ENCODE measurements at regions not wholly inside any gene's neighbourhood (a gene's known extent, or its start where the extent isn't known, plus 50 kb on each side); places are given as distances from the start of the nearest gene placed in this dataset.

DNA sequence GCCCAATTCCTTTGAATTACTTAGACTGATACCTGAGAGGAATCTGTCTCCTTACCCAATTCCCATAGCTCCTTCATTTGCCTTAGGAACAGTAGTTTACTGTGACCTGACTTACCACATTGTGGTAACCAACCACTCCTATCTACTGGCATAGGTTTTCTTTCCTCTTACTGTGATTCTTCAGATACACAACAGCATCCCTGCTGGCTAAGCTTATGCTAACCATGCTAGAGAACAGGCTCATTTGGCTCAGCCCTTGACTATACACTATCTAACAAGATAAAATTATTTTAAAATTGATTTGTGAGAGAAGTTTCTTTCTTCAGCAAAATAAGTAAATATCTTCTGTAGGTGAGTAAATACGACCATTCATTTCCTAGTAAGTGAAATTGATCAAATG, 320.4 kb upstream of the DDHD1 start:
- TF ChIP-seq, protein P1, sequence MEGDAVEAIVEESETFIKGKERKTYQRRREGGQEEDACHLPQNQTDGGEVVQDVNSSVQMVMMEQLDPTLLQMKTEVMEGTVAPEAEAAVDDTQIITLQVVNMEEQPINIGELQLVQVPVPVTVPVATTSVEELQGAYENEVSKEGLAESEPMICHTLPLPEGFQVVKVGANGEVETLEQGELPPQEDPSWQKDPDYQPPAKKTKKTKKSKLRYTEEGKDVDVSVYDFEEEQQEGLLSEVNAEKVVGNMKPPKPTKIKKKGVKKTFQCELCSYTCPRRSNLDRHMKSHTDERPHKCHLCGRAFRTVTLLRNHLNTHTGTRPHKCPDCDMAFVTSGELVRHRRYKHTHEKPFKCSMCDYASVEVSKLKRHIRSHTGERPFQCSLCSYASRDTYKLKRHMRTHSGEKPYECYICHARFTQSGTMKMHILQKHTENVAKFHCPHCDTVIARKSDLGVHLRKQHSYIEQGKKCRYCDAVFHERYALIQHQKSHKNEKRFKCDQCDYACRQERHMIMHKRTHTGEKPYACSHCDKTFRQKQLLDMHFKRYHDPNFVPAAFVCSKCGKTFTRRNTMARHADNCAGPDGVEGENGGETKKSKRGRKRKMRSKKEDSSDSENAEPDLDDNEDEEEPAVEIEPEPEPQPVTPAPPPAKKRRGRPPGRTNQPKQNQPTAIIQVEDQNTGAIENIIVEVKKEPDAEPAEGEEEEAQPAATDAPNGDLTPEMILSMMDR (IDR thresholded peaks at IDR 0.05): no peak
- TF ChIP-seq POLR2A (IDR thresholded peaks at IDR 0.05): no peak
